MM.1S (cell line): ENCODE measurements at regions not wholly inside any gene's neighbourhood (a gene's known extent, or its start where the extent isn't known, plus 50 kb on each side); places are given as distances from the start of the nearest gene placed in this dataset.

ENCODE experiments used
- DNase-seq: peaks from one replicate; pipeline ENCODE4 v3.0.0-alpha.2; 2015
- H2AFZ ChIP-seq: fragments of 300-600 bp; sonication (generic); 2 replicates; pipeline ENCODE4 v1.6.0; 2016; ENCODE audit warnings: antibody characterized with exemption, low read length
- H3F3A ChIP-seq: fragments of 300-600 bp; sonication (generic); 2 replicates; pipeline ENCODE4 v1.6.1; 2016; ENCODE audit warnings: mild to moderate bottlenecking, antibody characterized with exemption, low read length, moderate library complexity, mixed read lengths; ENCODE audit not compliant: insufficient read depth
- H3K27ac ChIP-seq: fragments of 300-600 bp; sonication (generic); 2 replicates; pipeline ENCODE4 v1.5.1; 2016; ENCODE audit warnings: mild to moderate bottlenecking, low read length
- H3K27me3 ChIP-seq: fragments of 300-600 bp; sonication (generic); replicated peaks from 2 replicates; pipeline ENCODE4 v1.6.0; 2016; ENCODE audit warnings: low read length; ENCODE audit not compliant: insufficient read depth
- H3K36me3 ChIP-seq: fragments of 300-600 bp; sonication (generic); replicated peaks from 2 replicates; pipeline ENCODE4 v1.6.1; 2016; ENCODE audit warnings: mild to moderate bottlenecking, low read length, mixed read lengths; ENCODE audit not compliant: insufficient read depth
- H3K4me1 ChIP-seq: fragments of 300-600 bp; sonication (generic); 2 replicates; pipeline ENCODE4 v1.6.1; 2016; ENCODE audit warnings: low read length, mixed read lengths
- H3K4me2 ChIP-seq: fragments of 300-600 bp; sonication (generic); 2 replicates; pipeline ENCODE4 v1.6.0; 2016; ENCODE audit warnings: low read depth, low read length
- H3K4me3 ChIP-seq: fragments of 300-600 bp; sonication (generic); 2 replicates; pipeline ENCODE4 v1.5.1; 2016; ENCODE audit warnings: low read length, mixed read lengths
- H3K79me2 ChIP-seq: fragments of 300-600 bp; sonication (generic); 2 replicates; pipeline ENCODE4 v1.6.1; 2016; ENCODE audit warnings: mixed run types, low read length, mixed read lengths
- H3K9ac ChIP-seq: fragments of 300-600 bp; sonication (generic); 2 replicates; pipeline ENCODE4 v1.6.1; 2016; ENCODE audit warnings: low read length, mixed read lengths
- H3K9me2 ChIP-seq: fragments of 300-600 bp; sonication (generic); replicated peaks from 2 replicates; pipeline ENCODE4 v1.6.1; 2016; ENCODE audit warnings: mild to moderate bottlenecking, low read length, mixed read lengths; ENCODE audit not compliant: insufficient read depth
- H3K9me3 ChIP-seq: fragments of 300-600 bp; sonication (generic); replicated peaks from 2 replicates; pipeline ENCODE4 v1.6.1; 2016; ENCODE audit warnings: mild to moderate bottlenecking, low read length, mixed read lengths; ENCODE audit not compliant: insufficient read depth
- H4K20me1 ChIP-seq: fragments of 300-600 bp; sonication (generic); 2 replicates; pipeline ENCODE4 v1.6.1; 2016; ENCODE audit warnings: mild to moderate bottlenecking, low read length, moderate library complexity, mixed read lengths; ENCODE audit not compliant: insufficient read depth
- EZH2 ChIP-seq: fragments of 300-600 bp; sonication (generic); optimal IDR thresholded peaks from 2 replicates; pipeline ENCODE3; 2017; ENCODE audit warnings: low read depth, mild to moderate bottlenecking, antibody characterized with exemption, low read length, mixed read lengths
- EZH2phosphoT487 ChIP-seq: fragments of 300-600 bp; sonication (generic); IDR thresholded peaks from 2 replicates; pipeline ENCODE4 v1.6.1; 2018; ENCODE audit warnings: antibody characterized with exemption, low read length
- TF ChIP-seq, protein P1 (sequence below): fragments of 300-600 bp; sonication (generic); IDR thresholded peaks from 2 replicates; pipeline ENCODE4 v1.5.1; 2016; ENCODE audit warnings: antibody characterized with exemption, low read length, mixed read lengths

DNA sequence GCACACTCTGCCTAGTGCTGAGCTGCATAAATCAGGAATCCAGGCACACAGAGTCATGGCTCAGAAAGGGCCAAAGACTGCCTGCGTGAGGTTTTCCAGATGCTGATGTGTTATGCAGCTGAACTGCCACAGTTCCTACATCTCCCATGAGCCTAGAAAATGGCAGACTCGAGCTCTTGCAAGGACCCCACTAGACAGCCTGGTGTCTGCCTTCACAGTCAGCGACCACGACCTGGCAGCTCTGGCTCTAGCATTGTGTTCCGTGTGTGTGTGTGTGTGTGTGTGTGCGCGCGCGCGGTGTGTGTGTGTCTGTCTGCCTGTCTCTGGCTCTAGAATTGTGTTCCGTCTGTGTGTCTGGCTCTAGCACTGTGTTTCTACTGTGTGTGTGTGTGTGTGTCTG is 203.6 kb upstream of the AGTR2 start:
- TF ChIP-seq, protein P1, sequence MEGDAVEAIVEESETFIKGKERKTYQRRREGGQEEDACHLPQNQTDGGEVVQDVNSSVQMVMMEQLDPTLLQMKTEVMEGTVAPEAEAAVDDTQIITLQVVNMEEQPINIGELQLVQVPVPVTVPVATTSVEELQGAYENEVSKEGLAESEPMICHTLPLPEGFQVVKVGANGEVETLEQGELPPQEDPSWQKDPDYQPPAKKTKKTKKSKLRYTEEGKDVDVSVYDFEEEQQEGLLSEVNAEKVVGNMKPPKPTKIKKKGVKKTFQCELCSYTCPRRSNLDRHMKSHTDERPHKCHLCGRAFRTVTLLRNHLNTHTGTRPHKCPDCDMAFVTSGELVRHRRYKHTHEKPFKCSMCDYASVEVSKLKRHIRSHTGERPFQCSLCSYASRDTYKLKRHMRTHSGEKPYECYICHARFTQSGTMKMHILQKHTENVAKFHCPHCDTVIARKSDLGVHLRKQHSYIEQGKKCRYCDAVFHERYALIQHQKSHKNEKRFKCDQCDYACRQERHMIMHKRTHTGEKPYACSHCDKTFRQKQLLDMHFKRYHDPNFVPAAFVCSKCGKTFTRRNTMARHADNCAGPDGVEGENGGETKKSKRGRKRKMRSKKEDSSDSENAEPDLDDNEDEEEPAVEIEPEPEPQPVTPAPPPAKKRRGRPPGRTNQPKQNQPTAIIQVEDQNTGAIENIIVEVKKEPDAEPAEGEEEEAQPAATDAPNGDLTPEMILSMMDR, result no peak
- TF ChIP-seq EZH2phosphoT487, result no peak
- no peak for TF ChIP-seq EZH2
- Histone ChIP-seq H3K4me3 (no peak overlapping the region), H4K20me1 (no peaks in the 10 kb centered on the region), H3K27ac (no peak overlapping the region), H3K4me1 (no peaks in the 10 kb centered on the region), H3K79me2 (no peaks in the 10 kb centered on the region), H3K4me2 (no peak overlapping the region), H3K36me3 (no peaks in the 10 kb centered on the region), H3K27me3 (no peaks in the 10 kb centered on the region), H3K9ac (no peak overlapping the region), H3F3A (no peaks in the 10 kb centered on the region), H3K9me3 (no peaks in the 10 kb centered on the region), H2AFZ (no peak overlapping the region), H3K9me2 (no peaks in the 10 kb centered on the region)
- DNase-seq, result no peak

DNA sequence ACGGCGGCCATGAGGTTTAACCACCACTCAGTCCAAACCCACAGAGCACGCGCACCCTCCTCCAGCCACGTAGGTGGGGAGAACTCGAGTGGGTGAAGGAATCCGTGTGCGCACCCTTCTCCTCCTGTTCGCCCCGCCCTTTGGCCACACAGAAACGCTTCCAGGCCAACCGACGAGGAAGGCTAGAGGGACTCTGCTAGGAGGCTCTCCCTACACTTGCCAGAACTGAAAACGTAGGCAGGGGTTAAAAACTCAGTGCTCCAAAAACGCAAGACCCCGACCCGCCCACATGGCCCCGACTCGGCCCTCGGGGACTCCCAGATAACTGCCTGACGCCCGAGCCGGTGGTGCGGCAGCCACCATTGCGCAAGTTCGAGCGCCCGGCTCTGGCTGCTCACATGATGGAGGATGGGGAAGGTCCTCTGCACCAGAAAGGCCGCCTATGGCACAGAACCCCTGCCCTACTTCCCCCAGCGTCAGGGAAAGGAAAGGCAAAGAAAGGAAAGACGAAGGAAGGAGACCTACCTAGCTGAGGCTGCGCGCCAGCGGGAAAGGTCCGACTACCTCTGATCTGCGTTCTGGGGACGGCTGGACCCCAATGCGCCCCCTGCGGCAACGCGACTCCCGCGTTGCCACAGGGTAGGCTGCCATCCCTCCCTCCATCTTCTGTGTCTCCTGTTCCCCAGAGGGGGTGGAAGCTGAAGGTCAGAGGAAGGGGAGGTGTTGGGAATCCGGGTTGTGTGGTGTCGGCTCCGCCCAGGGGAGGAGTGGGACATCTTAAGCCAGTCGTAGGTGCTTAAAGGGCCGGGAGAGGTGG is 201.9 kb upstream of the AGTR2 start:
- Histone ChIP-seq H3K4me3 (peak overlapping the region; percentile 59), H4K20me1 (no peaks in the 10 kb centered on the region), H3K27me3 (no peaks in the 10 kb centered on the region), H3K9ac (peak overlapping the region; percentile 28; the same call in 1 of the 2 replicates), H3K9me3 (no peaks in the 10 kb centered on the region), H3K79me2 (no peaks in the 10 kb centered on the region), H3K4me2 (peak overlapping the region; percentile 9), H3K27ac (no peak overlapping the region), H3K9me2 (no peaks in the 10 kb centered on the region), H3K36me3 (no peaks in the 10 kb centered on the region), H2AFZ (peak overlapping the region; percentile 69), H3F3A (no peaks in the 10 kb centered on the region), H3K4me1 (no peaks in the 10 kb centered on the region)
- peak; percentile 9 for DNase-seq
- TF ChIP-seq EZH2 (no peak), EZH2phosphoT487 (no peak)
- TF ChIP-seq, protein P1, result no peak

DNA sequence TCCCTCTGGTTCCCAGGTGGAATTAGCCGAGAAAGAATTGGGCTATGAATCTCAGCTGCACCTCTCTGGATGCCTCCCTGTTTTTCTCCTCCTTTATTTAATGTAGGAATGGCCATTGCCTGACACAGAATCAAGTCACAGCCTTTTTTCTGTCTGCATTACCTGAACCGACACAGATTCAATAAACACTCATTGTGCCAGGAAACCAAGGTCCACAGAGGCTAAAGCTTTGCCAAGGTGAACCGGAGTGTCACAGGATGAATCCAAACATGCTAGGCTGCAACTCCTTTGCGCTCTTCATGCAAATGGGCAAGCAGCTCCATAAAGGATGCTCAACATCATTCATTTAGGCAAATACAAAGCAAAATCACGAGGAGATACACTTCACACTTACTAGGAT is 199.8 kb upstream of the AGTR2 start:
- Histone ChIP-seq H3K9me2 (no peaks in the 10 kb centered on the region), H4K20me1 (no peaks in the 10 kb centered on the region), H3K79me2 (no peaks in the 10 kb centered on the region), H3K4me1 (no peaks in the 10 kb centered on the region), H3K4me3 (no peak overlapping the region), H3K27ac (no peak overlapping the region), H3K36me3 (no peaks in the 10 kb centered on the region), H2AFZ (no peak overlapping the region), H3K9me3 (no peaks in the 10 kb centered on the region), H3K4me2 (no peak overlapping the region), H3F3A (no peaks in the 10 kb centered on the region), H3K9ac (no peak overlapping the region), H3K27me3 (no peaks in the 10 kb centered on the region)
- TF ChIP-seq EZH2phosphoT487, result no peak
- no peak for TF ChIP-seq EZH2
- TF ChIP-seq, protein P1, result no peak
- DNase-seq, result no peak
